ENCODE measurements at regions not wholly inside any gene's neighbourhood (a gene's known extent, or its start where the extent isn't known, plus 50 kb on each side); places are given as distances from the start of the nearest gene placed in this dataset.

- DNase-seq (ENCODE audit: low read depth): no peak
- TF ChIP-seq CTCF (IDR thresholded peaks at IDR 0.05; ENCODE audit: control insufficient read depth, insufficient read depth, low read depth, low read length, missing control alignments): no peak
- H3K4me3 ChIP-seq (ENCODE audit: control insufficient read depth, low read depth, low read length): no peak overlapping the region
These were observed 95.9 kb upstream of the NPTX2 start for GRCh38 chr7:98521089-98521692.

GRCh38 chr7:98520356-98520951, 96.6 kb upstream of the NPTX2 start:
- H3K4me3 ChIP-seq (ENCODE audit: control insufficient read depth, low read depth, low read length): no peak overlapping the region
- no peak for DNase-seq (ENCODE audit: low read depth)
- TF ChIP-seq CTCF (IDR thresholded peaks at IDR 0.05; ENCODE audit: control insufficient read depth, insufficient read depth, low read depth, low read length, missing control alignments): no peak

- DNase-seq (ENCODE audit: low read depth): no peak
- no peak overlapping the region for H3K4me3 ChIP-seq (ENCODE audit: control insufficient read depth, low read depth, low read length)
- TF ChIP-seq CTCF (IDR thresholded peaks at IDR 0.05; ENCODE audit: control insufficient read depth, insufficient read depth, low read depth, low read length, missing control alignments): no peak
These were observed 98.7 kb upstream of the NPTX2 start for GRCh38 chr7:98518159-98518947.

- TF ChIP-seq CTCF (IDR thresholded peaks at IDR 0.05; ENCODE audit: control insufficient read depth, insufficient read depth, low read depth, low read length, missing control alignments): no peak
- no peak for DNase-seq (ENCODE audit: low read depth)
- no peak overlapping the region for H3K4me3 ChIP-seq (ENCODE audit: control insufficient read depth, low read depth, low read length)
These were observed 101.9 kb upstream of the NPTX2 start for GRCh38 chr7:98515201-98515600.

- H3K4me3 ChIP-seq (ENCODE audit: control insufficient read depth, low read depth, low read length): no peak overlapping the region
- DNase-seq (ENCODE audit: low read depth): no peak
These were observed 102.7 kb upstream of the NPTX2 start for GRCh38 chr7:98514211-98515031.

More at GRCh38 chr7:98514211-98515031, 102.7 kb upstream of the NPTX2 start:
- TF ChIP-seq CTCF (IDR thresholded peaks at IDR 0.05; ENCODE audit: control insufficient read depth, insufficient read depth, low read depth, low read length, missing control alignments): no peak

Measured in AG09309 (cell line).